SKM-1 (cell line): ENCODE measurements at regions not wholly inside any gene's neighbourhood (a gene's known extent, or its start where the extent isn't known, plus 50 kb on each side); places are given as distances from the start of the nearest gene placed in this dataset.

ENCODE experiments used
- DNase-seq: peaks from one replicate; lab custom pipeline; 2025; ENCODE audit not compliant: unreplicated experiment; lab: John Stamatoyannopoulos, UW

DNA sequence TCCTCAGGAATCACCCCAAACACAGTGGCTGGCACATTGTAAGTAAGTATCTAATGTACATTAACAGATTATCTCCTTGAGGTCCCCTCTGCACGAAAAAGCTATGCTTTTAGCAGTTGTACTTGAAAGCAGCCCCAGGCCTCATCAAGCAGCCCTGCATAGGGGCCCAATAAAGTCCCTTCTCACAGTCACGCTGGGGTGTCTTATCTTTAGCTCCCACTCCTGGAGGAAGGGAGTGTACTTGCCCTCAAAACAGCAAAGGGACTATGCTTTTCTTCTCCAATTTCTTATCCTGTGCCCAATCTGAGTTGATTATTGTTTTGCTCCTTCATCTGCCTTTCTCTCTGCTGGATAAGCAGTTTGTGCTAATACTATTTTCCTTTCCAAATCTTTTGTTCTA lies 168.8 kb upstream of the PLXNA2 start:
- DNase-seq: no peak

DNA sequence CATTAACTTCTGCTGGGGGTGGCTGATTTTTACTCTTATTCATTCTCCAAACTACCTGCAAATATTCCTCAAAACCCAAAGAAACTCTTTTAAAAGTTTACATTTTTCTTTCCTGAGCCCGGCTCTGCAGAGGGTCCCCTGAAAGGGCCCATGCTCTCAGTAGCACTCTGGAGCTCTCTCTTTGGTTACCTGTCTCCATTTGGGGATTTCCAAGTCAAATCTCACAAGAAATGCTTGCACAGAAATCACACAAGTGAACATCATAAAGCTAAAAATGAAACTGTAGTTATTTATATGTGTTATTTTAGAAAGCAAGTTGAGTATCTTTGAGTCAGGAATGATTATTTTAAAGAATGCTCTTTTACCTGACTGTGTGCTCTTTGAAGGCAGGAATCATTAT lies 174.5 kb upstream of the PLXNA2 start:
- DNase-seq: no peak

DNA sequence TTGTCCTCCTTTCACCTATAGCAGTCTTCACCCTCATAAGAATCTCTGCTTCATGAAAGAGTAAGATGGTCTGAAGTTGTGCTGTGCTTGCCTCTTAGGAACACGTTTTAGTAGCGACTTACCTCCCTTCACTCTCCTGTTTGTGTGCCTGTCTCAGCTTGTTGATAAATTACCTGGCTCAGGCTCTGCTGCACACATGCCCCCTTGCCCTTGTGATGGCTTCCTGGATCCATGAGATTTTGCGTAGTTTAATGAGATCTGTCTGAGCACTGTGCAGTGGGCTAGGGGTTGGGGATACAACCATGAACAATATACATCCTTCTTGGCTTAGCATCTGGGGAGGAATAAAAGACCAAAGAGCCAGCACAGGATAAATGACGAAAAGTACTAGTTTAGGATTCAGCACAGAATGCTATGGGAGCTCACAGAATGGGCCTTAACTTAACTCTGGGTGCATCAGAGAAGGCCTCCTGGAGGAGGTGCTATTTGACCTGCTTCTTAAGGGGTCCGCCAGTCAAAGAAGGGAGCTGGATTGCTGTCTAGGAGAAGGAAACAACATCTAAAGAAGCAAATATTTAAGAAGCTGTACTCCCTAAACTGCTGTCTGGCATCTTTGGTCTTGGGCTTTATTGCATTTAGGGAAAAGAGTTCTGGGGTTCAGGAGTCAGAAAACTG lies 175.7 kb upstream of the PLXNA2 start:
- no peak for DNase-seq

DNA sequence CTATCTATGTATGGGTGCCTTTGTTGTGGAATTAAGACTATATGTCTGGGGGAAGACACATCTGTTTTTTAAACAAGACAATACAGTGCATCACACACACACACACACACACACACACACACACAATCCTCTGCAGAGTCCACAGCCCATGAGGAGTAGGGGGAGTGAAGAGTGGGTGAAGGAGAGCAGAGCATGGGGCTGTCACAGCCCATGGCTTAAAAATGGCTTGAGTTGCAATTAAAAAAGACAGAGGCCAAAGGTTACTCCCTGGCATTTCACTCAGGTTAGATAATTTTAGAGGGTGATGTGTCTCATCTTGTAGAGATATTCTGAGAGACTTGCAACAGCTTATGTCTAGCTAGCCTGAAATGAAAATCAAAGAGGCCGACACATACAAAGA lies 176.5 kb upstream of the PLXNA2 start:
- DNase-seq: no peak

DNA sequence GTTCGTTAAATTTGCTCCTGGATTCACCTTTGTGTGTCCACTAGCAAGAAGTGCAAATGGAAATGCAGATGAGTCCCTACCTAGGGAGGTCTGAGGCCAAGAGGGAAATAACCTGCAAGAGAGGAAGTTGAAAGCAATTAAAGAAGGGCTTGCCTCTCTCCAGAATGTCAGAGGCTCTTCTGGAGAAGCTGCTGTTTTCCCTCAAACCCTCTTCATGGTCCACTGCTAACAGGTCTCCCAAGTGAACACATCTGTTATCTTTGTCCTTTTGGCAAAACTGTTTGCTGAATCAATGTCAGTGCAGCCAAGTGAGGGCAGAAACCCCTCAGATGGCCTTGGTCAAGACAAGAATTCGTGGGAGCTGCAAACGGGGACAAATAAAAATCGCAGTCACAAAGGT lies 177.3 kb upstream of the PLXNA2 start:
- peak; percentile 10 for DNase-seq

DNA sequence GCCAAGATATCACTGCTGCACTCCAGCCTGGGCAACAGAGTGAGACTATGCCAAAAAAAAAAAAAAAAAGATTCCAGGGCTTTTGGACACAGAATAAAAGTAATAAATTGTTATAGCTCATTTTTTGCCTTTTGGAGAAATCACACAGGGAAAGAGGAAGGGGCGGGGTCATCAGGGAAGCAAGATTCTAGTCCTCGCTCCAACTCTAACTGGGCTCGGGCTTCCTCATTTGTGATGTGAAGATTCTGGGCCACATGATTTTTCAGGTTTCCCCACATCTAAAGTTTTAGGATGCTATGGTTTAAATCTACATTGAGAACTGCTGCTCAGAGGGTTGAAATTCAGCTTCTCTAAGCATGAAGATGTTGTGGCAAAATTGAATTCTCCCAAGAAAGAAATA lies 179.3 kb upstream of the PLXNA2 start:
- peak; percentile 68 for DNase-seq

DNA sequence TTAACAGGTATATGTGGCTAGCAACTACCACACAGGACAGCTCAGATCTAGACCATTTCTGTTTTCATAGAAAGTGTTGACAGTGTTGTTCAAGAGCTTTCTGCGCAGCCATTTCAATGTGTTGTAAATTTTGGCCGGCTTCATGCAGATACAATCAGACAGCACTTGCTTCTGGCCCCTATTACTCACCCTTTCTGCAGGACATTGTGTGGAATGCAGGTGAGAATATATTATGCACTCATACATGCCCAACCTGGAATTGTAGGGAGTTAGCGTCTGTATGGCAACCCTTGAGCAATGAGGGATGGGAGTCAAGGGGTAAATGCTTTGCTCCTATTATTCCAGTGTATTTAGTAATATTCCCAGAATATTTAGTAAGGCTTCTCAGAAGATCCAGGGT lies 180.9 kb upstream of the PLXNA2 start:
- DNase-seq: no peak

DNA sequence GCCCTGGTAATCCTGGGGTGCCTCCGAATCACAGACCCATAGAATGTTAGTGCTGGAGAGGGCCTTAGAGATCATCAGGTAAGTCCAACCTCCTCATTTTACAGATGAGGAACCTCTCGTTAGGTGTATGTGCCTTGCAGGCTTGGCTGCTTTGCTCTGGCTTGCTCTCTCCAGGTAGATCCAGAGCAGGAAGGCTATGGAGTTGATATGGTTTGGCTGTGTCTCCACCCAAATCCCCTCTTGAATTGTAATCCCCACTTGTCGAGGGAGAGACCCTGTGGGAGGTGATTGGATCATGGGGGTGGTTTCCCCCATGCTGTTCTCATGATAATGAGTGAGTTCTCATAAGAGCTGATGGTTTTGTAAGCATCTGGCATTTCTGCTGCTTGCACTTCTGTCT lies 186.0 kb upstream of the PLXNA2 start:
- no peak for DNase-seq

DNA sequence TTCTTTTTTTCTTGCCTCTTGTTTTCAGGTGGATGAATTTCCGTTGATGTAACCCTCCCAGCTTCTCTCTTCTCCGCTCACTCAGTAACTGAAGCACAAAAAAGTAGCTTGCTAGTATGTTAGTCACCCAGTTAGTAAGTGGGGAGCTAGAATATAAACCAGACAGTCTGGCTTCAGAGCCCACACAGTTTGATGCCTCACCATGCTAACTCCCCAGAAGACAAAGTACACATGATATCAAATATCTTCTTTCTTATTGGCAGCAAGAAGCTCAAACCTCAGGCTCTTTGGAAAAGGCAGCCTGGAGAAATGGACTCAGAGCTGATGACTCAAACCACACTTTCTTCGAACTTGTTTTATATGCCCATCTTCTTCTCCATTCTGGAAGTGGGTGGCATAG lies 187.5 kb upstream of the PLXNA2 start:
- no peak for DNase-seq

DNA sequence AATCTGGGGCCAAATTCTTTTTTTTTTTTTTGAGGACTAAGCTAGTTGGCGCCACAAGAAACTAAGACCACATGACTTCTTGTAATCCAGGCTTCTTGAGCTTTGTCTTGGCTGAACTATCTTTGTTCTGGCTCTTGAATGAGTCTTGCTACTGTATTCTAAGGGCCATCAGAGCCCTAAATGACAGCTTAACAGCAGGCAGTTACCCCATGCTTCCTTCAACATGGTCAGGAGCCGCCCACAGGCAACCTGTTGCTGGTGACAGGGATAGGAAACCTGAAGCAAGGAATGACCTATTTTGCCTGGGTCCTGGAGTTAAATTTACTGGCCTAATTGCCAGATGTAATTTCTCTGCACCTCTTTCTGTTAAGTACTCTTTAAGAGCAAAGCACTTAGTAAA lies 188.2 kb upstream of the PLXNA2 start:
- DNase-seq: no peak

DNA sequence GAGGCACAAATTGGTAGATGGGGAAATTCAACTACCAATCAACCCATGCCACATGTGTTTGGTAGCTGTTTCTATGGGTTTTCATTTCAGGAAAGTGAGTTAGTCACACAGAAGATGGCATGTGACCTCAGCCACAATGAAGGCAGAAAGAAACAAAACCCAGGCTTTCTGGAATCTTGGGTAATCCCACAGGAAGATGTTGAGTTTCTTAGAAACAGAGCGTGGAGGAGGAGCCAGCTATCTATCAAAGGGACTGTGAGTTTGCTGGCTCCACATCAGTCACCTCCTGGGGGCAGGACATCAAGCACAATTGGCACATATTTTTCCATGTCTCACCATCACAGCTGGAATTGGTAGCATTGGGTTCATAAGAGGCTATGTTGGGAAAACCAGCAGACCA lies 188.9 kb upstream of the PLXNA2 start:
- DNase-seq: no peak

DNA sequence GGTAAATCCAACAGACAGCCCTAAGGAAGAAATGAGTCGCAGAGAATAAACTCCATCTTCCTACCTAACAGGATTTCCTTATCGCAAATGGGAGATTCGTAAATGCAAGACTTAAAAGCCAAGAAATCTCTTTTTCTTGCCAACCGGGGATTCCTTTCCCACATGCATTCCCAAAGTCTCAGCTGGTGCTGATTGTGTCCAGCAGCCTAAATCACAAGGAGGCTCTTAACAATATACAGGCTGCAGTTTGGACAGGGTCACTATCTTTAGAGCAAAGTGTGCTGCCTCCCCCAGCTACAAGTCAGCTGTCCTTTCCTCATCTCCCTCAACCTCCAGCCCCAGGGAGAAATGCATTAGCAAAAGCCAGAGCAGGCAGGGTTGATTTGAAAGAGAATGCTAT lies 189.8 kb upstream of the PLXNA2 start:
- no peak for DNase-seq

DNA sequence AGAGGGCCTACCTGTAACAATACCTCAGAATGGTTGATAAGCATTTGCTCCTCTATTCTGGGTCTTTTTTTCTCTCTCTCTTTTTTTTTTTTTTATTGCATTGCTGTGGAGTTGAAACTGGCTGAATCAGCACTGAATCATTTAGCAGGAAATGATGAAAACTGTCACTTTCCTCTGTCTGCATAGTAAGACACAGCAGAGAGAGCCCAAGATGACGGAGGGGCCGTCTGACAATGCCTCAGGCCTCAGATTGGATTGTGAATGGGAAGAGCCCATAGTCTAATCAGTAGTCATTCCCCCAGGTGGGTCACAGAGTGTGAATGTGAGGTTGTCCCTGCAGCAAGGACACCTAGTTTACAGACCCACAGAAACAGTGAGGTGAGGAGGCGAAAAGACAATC lies 193.2 kb upstream of the PLXNA2 start:
- DNase-seq: no peak

DNA sequence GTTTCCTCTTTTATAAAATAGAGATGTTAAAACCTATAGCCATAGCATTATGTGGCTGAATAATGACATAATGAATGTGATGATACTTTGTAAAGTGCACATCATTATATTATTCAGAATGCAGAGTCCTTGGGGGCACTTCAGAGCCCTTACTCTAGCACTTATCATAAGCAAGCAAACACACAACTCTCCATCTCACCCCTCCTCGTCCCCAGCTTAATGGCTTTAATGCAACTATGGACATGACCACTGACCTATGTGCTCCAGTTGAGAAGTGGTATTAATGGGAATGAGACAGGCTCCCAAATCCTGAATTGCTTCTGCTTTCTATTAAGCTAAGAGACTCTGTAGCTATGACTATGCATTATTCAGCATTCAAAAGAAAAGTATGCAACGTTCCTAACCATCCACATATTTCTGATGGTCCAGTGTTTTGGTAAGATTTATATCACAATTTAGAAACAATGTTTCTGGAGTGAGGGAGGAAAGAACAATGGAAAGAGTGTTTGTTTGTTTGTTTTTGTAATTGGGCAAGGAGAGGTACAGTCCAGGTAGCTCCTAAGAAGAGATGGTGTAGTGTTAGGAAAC lies 194.0 kb upstream of the PLXNA2 start:
- DNase-seq: no peak

DNA sequence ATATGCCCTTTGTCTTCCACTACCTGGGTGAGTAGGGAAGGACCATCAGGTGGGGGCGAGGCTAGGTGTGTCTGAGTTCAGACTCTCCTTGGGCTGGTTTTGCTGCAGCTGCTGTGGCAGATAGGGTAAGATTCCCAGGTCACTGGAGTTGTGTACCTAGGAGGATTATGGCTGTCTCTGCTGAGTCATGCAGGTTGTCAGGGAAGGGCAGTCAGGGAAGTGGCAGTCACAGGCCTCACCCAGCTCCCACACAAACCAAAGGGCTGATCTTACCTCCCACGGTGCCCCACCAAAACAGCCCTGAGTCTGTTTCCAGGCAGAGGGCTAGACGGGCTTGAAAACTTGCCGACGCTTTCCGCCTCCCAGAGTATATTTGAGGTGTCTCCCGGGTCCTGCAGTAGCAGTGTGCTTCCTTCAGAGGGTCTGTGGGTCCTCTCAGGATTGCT lies 201.6 kb upstream of the PLXNA2 start:
- no peak for DNase-seq

DNA sequence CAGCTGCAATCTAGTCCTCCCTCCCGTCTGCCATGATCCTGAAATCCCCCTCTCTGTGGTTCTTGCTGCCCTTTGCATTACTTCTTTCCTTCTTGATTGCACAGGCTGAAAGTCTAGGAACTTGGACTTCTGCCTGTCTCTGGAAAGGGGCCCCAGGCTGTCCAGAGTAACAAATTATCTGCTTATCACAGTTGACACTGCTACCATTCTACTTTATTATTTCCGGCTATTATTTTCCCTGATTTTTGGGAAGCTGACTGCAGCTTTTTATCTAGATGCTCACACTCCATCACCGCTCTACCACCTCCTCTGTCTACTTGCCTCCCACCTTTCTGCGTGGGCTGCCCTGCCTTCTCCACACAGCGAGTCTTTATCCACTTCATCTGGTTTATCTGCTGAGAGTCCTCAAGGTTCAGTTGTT lies 202.1 kb upstream of the PLXNA2 start:
- DNase-seq: no peak

DNA sequence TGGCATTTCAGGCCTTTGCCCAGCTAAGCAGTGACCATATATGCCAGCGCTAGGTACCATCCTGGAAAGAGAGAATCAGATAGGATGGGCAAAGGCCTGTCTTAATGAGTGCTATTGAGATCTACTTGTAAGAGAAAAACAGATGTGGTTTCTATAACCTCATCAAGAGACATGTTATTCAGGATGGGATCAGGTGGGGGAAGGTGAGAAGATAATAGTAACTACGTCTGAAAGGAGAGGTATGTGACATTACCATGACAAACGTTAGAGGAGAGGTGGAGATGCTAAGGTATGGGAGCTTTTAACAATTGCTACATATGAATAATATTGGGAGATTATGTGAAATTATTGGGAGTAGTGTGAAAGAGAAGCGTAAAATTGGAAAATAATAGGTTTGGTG lies 204.2 kb upstream of the PLXNA2 start:
- no peak for DNase-seq

DNA sequence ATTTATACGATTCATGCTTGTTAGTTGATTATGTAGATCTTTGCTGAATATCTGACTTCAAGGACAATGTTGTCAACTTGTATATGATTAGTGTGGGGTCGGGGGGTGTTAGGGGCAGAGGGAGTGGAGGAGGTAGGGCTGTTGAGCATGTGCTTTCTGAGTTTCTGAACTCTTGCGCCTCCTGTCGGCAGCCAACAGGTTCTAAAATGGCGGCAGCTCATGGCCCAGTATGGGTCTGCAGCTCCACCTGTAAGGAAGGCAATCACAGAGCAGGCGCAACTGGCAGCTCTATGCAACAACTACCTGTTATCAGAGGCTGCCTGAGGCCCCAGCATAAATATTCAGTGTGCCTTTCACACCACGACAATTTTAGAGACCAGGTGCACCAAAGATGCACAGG lies 205.8 kb upstream of the PLXNA2 start:
- no peak for DNase-seq

DNA sequence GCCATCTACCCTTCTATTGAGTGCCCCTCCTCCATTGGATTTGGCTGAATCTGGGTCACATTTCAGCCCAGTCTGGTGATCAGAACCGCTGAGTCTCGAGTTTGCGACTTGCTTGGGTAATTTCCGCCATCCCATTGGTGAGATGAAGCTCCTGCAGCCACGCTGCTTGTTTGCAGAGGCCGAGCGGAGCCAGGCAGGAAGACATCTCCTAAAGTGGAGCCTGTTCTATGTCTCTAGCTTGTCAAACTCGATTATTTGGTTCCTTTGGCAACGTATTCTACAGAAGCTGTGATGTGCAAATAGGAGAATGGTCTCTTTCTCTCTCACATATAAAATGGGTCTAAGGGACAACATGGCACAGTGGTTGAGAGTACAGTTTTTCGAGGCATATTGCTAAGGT lies 206.8 kb upstream of the PLXNA2 start:
- no peak for DNase-seq

DNA sequence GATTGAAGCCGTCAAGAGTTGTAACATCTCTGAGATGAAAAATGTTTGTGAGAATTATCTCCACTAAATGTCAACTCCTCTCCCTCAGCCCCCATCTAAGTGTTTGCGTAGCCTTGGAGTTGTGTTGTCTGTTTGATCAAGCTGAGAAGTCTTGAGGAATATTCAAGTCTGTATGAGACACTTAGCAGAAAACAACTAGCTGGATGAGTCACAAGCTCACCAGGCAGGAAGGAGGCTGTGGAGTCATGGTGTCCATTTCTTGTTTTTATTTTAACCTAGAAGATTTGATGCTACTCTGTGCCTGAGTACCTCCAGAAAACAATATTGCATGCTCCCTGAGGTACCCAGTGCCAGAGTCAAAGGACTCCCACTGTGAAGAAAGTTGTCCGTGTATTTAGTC lies 211.6 kb upstream of the PLXNA2 start:
- no peak for DNase-seq

DNA sequence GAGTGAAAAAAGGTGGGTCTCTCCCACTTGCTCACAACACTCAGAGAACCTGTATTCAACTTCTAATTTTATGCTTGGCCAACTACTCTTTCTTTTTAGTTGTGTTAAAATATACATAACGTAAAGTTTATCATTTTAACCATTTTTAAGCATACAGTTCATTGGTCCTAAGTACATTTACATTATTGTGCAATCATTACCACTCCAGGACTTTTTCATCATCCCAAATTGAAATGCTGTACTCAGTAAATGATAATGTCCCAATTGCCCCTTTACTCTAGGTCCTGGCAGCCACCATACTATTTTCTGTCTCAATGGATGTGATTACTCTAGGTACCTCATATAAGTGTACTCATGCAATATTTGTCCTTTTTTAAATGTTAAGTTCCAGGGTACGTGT lies 212.3 kb upstream of the PLXNA2 start:
- DNase-seq: no peak

DNA sequence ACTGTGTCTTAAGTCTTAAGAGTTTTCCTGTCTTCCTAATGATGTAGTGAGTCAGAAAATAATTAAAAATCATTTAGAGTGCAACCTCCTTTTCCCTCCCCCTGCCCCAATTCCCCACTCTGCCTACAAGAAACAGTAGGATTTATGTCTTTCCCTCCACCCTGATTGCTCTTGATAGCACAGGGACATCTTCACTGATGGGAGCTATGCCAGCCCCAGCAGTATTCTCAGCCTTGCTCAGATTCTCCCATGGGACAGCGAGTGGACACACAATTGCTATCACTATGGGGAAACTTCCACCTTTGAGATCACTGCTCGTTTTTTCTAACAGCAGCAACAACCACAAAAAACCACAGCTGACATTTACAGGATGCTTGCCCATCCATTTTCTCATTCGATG lies 216.6 kb upstream of the PLXNA2 start:
- no peak for DNase-seq

DNA sequence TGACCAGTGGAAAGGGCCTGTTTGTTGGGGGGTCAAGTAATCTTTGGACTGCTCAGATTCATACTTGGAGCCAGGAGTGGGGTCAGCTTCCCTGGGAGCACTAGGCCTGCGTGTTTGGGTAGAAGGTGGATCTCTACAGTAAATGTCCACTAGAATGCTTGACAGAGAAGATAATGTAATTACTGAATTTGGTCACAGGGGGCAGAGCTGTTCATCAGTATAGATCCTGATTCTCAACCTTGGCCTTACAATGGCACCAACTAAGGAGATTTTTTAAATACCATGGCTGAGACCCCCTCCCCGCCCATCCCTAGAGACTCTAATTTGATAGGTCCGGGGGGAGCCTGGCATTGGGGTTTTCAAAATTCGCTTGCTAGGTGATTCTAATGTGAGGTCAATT lies 217.5 kb upstream of the PLXNA2 start:
- no peak for DNase-seq
